RCC 7860 (cell line): ENCODE measurements at regions not wholly inside any gene's neighbourhood (a gene's known extent, or its start where the extent isn't known, plus 50 kb on each side); places are given as distances from the start of the nearest gene placed in this dataset.

Experiments used
- DNase-seq: peaks from one replicate; pipeline ENCODE4 v3.0.0-alpha.2; 2015; ENCODE audit warnings: low spot score
- FAIRE-seq: peaks from 2 replicates; lab custom pipeline; 2012; peaks lifted over from hg19 to GRCh38; lab: Jason Lieb, UNC

- FAIRE-seq, result no peak
- no peak for DNase-seq
Observed at GRCh38 chr15:35722501-35722900, 176.5 kb upstream of the DPH6 start.

DNA sequence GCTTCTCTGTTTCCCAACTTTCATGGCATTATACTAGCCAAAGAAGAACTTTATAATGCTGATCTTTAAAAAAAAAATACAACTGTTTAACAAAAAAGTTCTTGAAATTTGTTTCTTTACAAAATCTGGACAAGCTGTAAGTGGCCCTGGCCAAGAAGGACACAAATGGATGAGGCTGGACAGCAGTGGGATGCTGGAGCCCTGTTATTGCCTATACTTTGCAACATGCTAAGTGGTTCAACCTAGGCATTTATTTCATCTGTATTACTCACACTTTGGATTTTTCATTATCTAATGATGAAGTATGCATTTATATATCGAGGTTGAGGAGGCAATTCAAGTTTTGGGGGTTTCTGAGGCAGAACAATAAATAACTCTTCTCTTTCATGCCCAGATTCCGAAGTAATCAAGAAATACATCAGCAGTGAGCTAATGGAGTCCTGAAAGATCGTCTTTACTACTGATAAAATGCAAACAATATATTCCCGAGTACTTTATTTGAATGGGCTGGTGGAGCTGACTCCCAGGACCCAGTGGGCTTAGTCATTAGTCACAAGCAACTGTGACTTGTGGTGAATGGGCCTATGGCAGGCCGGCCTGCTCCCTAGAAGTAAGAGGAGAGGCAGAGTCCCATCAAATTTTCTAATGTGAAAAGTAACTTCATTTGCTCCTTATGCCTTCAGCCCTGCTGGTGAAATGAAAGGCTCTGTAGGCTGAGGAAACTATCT, 177.3 kb upstream of the DPH6 start:
- FAIRE-seq (no peak), DNase-seq (no peak)

DNA sequence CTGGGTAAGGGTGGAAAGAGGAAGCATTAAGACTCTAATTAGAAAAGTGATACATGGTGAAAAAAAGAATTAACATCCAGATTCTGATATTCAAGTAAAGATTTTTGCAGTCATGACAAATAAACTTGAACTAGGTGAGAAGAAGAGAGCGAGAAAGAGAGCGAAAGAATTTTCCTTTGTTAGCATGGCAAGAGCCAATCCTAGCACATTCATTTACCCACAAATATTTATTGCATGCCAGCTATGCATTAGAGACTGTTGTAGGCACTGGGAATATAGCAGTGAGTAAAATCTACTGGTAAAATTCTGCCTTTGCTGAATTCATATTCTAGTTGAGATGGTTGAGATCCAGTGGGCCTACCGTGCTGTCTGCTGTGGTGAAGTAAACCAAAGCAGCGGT, 177.9 kb upstream of the DPH6 start:
- FAIRE-seq (no peak), DNase-seq (no peak)

DNA sequence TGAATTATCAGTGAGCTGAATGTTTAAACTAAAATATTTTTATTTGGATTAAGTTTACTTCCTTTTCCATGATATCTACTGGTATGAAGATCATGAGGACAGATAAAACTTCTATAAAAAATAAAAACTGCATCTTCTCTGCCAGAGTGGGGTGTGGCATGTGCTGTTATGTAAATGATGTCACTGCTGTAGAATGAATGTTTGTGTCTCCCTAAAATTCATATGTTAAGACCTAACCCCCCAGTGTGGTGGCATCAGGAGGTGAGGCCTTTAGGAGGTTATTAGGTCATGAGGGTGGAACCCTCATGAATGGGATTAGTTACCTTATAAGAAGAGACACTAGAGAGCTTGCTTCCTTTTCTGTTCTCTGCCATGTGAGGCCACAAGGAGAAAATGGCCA, 178.7 kb upstream of the DPH6 start:
- DNase-seq, result no peak
- no peak for FAIRE-seq

DNA sequence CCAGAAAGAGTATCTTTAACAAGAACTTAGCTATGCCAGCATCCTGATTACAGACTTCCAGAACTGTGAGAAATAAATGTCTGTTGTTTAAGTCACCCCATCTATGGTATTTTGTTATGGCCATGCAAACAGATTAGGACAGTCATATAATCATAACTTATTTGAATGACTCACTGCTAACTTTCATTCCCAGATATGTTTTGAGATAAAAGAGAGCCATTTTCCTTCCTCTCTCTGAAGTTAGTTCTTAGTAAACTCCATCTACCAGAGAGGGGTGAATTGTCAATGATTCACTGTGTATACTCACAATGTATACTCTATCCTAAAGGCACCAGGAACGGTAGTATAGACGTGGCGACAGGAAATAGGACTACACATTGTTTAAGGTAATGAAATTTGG, 179.4 kb upstream of the DPH6 start:
- no peak for FAIRE-seq

GRCh38 chr15:35727627-35728026, 181.7 kb upstream of the DPH6 start:
- DNase-seq (no peak), FAIRE-seq (no peak)

More for the DNA sequence above, 179.4 kb upstream of the DPH6 start:
- DNase-seq, result no peak

DNA sequence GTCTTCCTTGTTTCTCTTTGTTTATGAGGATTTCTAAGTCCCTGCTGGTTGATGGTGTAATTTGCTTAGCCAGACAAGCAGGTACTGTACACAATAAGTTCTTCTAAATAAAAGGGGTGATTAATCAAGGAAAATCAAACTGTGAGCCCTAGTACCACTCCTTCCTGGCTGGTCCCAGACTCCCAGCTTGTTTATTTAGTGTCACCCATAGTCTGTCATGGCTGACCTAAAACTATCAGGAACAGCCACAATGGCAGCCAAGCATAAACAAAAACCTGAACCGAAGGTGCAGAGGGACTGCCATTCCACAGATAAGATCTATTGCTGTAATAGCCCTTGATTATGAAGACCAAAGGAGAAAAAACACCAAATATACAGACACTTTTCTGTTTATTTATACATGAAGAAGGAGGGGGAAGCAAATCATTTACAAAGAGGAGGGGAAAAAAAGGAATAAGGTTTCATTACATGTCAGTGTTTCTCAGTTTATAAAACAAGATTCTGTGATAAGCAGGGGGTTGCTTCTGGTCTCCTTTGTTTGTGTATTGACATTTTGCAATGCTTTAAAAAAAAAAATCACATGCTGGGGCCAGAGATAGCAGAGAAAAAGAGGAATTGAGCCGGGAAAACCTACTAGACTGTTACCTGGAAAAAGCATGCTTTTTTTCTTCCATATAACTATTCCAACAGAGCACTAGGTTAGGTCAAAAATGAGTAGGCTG, 182.4 kb upstream of the DPH6 start:
- FAIRE-seq (no peak), DNase-seq (no peak)

- FAIRE-seq, result no peak
Observed at GRCh38 chr15:35736150-35736549, 190.2 kb upstream of the DPH6 start.

DNA sequence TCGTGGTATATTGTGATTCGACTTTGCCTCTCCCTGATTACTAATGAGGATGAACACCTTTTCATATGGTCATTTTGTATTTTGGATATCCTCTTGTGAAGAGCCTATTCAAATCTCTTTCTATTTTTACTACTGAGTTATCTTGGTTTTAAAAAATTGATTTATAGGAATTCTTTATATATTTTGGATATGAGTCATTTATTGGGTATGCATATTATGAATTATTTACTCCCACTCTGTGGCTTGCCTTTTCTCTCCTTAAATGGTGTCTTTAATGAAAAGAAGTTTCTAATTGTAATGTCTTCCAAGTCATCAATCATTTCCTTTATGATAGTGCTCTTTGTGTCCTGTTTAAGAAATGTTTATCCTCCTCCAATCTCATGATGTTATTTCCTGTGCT, 191.5 kb upstream of the DPH6 start:
- DNase-seq, result peak; percentile 6
- no peak for FAIRE-seq

More at GRCh38 chr15:35736150-35736549, 190.2 kb upstream of the DPH6 start:
- no peak for DNase-seq

- FAIRE-seq (peak; percentile 73), DNase-seq (peak; percentile 36)
Observed at GRCh38 chr15:35738370-35738769, 192.4 kb upstream of the DPH6 start.

DNA sequence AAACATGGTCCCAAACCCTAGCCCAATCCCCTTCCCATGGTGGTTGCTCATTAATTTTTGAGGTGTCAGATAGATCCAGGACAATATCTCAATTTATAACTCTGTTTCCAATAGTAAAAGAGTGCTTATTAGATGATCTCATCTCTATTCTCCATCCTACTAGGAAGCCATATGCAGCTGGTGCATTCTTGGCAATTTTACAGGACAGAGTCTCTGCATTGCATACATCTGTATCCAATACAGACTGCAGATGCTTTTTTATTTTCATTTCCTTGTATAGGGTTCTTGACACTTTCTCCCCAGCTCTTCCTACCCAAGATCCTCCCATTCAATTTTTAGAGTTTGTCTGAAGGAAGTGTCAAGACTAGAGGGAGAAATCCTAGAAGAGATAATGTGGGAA, 194.8 kb upstream of the DPH6 start:
- no peak for FAIRE-seq
- no peak for DNase-seq

- DNase-seq (no peak), FAIRE-seq (no peak)
Observed at GRCh38 chr15:35741395-35741794, 195.4 kb upstream of the DPH6 start.

- FAIRE-seq, result no peak
Observed at GRCh38 chr15:35741881-35742280, 195.9 kb upstream of the DPH6 start.

DNA sequence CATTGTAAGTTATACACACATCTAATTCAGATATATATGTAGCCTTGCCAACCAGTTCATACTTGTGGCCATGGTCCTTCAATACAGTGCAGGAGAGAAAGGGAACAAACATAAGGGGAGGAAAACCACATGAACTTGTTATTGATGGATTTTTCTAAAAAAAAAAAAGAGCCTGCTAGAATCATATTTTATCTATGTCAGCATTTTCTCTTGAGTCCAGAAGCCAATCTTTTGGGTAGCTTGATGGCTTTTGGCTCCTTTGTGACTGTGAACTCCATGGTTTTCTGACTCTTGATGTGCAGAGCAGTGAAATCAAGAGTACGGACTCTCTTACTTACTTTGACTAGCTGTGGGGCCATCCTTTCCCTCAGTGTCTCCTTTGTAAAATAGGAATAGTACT, 197.4 kb upstream of the DPH6 start:
- no peak for DNase-seq
- no peak for FAIRE-seq

More at GRCh38 chr15:35741881-35742280, 195.9 kb upstream of the DPH6 start:
- DNase-seq, result no peak

GRCh38 chr15:35746121-35746520, 200.2 kb upstream of the DPH6 start:
- FAIRE-seq (no peak), DNase-seq (peak; percentile 48)

DNA sequence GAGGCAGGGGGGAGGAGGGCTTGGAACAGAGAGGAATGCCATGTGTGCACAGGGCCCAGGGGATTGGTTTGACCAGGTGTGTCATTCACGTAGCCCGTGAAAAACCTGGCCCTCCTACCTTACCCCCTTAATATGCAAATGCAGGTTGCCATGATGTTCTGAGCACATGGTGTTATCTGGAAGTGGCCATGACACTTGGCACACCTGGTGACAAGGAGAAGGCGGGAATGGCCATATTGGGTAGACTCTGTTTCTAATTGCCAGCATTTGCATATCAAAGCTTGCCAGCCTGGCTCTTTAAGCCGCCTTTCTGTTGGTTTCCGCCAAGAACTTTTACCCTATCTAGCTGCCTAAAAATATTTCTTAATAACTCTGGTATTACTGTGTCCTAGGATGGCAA, 202.1 kb upstream of the DPH6 start:
- FAIRE-seq, result no peak
- no peak for DNase-seq

- FAIRE-seq (no peak), DNase-seq (no peak)
Observed at GRCh38 chr15:35750051-35750450, 204.1 kb upstream of the DPH6 start.

DNA sequence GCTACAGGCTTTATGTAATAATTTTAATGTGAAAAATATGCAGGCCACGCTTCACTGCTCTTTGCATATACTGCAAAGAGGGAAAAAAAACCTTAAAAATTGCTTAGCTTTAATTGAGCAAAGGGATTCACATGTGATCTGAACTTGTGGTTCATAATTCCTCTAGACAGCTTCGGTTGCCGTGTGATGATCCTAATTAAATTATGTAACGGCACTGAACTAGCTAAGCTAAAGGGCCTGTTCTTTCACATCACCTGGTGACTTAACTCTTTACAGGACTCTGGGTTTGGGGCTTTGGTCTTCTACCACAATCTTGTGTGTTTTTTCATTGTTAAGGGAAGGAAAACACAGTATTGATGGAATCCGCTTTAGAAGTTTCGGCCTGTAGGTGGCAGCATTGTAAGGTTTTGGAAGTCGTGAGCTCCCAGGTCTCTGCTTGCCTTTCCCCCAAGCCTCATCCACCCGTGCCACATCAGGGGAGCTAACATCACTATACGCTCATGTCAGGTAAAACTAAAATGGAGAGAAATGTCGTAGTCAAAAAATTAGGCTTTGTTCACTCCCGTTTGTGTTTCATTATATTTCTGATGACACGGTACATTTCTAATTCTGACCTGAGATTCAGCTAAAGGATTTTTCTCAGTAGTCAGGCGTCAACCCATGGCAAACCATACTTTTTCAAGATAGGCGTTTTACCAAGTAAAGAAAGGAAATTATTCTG, 205.6 kb upstream of the DPH6 start:
- DNase-seq, result peak; percentile 29
- peak; percentile 52 for FAIRE-seq

GRCh38 chr15:35752134-35752466, 206.1 kb upstream of the DPH6 start:
- FAIRE-seq, result no peak

GRCh38 chr15:35753486-35753885, 207.5 kb upstream of the DPH6 start:
- FAIRE-seq, result no peak
- DNase-seq, result no peak

More at GRCh38 chr15:35752134-35752466, 206.1 kb upstream of the DPH6 start:
- DNase-seq, result no peak

GRCh38 chr15:35755237-35755802, 209.4 kb upstream of the DPH6 start:
- FAIRE-seq (no peak), DNase-seq (no peak)
